ENCODE measurements at regions not wholly inside any gene's neighbourhood (a gene's known extent, or its start where the extent isn't known, plus 50 kb on each side); places are given as distances from the start of the nearest gene placed in this dataset.

GRCh38 chr3:106740116-106740515 is 637.1 kb upstream of the CCDC54 start:
- TF ChIP-seq CTCF (IDR thresholded peaks at IDR 0.05; ENCODE audit: low read length) (no peak), EZH2 (IDR thresholded peaks at IDR 0.05; ENCODE audit: borderline replicate concordance, low read length) (no peak)

Data from OCI-LY1 (cell line).